H1 (cell line): ENCODE measurements at regions not wholly inside any gene's neighbourhood (a gene's known extent, or its start where the extent isn't known, plus 50 kb on each side); places are given as distances from the start of the nearest gene placed in this dataset.

Source experiments
- CHD1 ChIP-seq: IDR thresholded peaks from 2 replicates; pipeline ENCODE4 v1.6.1; 2012; ENCODE audit warnings: low read depth, low read length, improper control_type of control experiment
- CREB1 ChIP-seq: IDR thresholded peaks from 2 replicates; pipeline ENCODE4 v1.6.1; 2012; ENCODE audit warnings: inconsistent platforms
- CTCF ChIP-seq, 3 experiments: IDR thresholded peaks; 1 replicate in 2 of 3; 2 replicates in 1 of 3; pipeline versions ENCODE4 v1.5.1 to v1.6.1; 2011; ENCODE audit warnings: low read length in 3 of 3, mild to moderate bottlenecking in 3 of 3, inconsistent platforms in 2 of 3, low read depth in 1 of 3, moderate library complexity in 1 of 3; ENCODE audit not compliant: insufficient read depth in 1 of 3; ENCODE audit errors: control extremely low read depth in 1 of 3
- EGR1 ChIP-seq: IDR thresholded peaks from 2 replicates; pipeline ENCODE4 v1.6.1; 2011; ENCODE audit warnings: low read depth, low read length, borderline replicate concordance
- EP300 ChIP-seq, 2 experiments: IDR thresholded peaks; 1 replicate in 1 of 2; 2 replicates in 1 of 2; pipeline ENCODE4 v1.6.1; 2011 to 2012; ENCODE audit warnings: low read depth in 2 of 2, low read length in 2 of 2, mild to moderate bottlenecking in 2 of 2, borderline replicate concordance in 1 of 2, inconsistent platforms in 1 of 2, moderate library complexity in 1 of 2
- NANOG ChIP-seq: IDR thresholded peaks from 2 replicates; pipeline ENCODE4 v1.6.1; 2011; ENCODE audit warnings: low read length, low read depth, mild to moderate bottlenecking, inconsistent platforms; ENCODE audit not compliant: insufficient read depth, poor library complexity, severe bottlenecking
- PHF8 ChIP-seq: fragments of 200-600 bp; sonication (generic); conservative IDR thresholded peaks from 2 replicates; pipeline ENCODE4 v1.7.1; 2012; ENCODE audit warnings: low read depth, mild to moderate bottlenecking, inconsistent platforms, low read length, moderate library complexity
- POLR2AphosphoS5 ChIP-seq: IDR thresholded peaks from 2 replicates; pipeline ENCODE4 v1.6.1; 2011; ENCODE audit warnings: low read depth, low read length
- SUZ12 ChIP-seq: fragments of 200-600 bp; sonication (generic); IDR thresholded peaks from 2 replicates; pipeline ENCODE4 v1.6.1; 2012; ENCODE audit warnings: mild to moderate bottlenecking, inconsistent platforms, low read length, moderate library complexity, mixed read lengths
- TAF1 ChIP-seq: IDR thresholded peaks from 2 replicates; pipeline ENCODE4 v1.6.1; 2011; ENCODE audit warnings: mild to moderate bottlenecking, low read depth, low read length
- TCF12 ChIP-seq: IDR thresholded peaks from 2 replicates; pipeline ENCODE4 v1.6.1; 2011; ENCODE audit warnings: low read depth, mild to moderate bottlenecking, low read length
- TEAD4 ChIP-seq: IDR thresholded peaks from 2 replicates; pipeline ENCODE4 v1.6.1; 2012; ENCODE audit warnings: low read depth, low read length, inconsistent platforms, mixed read lengths
- ZNF274 ChIP-seq: IDR thresholded peaks from 2 replicates; pipeline ENCODE4 v1.7.0; 2012; ENCODE audit warnings: low read length, borderline replicate concordance; ENCODE audit errors: extremely low read depth

GRCh38 chr14:71688576-71688975 lies 243.7 kb upstream of the RGS6 start:
- TF ChIP-seq NANOG (no peak), CTCF (IDR thresholded peaks at IDR 0.05; ENCODE audit: control extremely low read depth in 1 of 3, insufficient read depth in 1 of 3, low read depth in 1 of 3, low read length in 3 of 3) (no peak), TCF12 (no peak), CHD1 (no peak), TAF1 (no peak), SUZ12 (no peak), POLR2AphosphoS5 (no peak), TEAD4 (no peak), CREB1 (no peak), EGR1 (no peak), ZNF274 (no peak), EP300 (IDR thresholded peaks at IDR 0.05; ENCODE audit: borderline replicate concordance in 1 of 2, low read depth in 2 of 2, low read length in 2 of 2) (no peak), PHF8 (no peak)
